GM12873 (cell line): ENCODE measurements at regions not wholly inside any gene's neighbourhood (a gene's known extent, or its start where the extent isn't known, plus 50 kb on each side); places are given as distances from the start of the nearest gene placed in this dataset.

Experiments
- CTCF ChIP-seq: IDR thresholded peaks from 2 replicates; pipeline ENCODE4 v1.5.1; 2012; ENCODE audit warnings: low read depth, mild to moderate bottlenecking, moderate library complexity, low read length, control low read depth; ENCODE audit not compliant: insufficient read depth; ENCODE audit errors: missing control alignments

GRCh38 chr2:146869328-146869727, 975.5 kb upstream of the ACVR2A start:
- no peak for TF ChIP-seq CTCF

GRCh38 chr2:146868051-146868450, 976.8 kb upstream of the ACVR2A start:
- TF ChIP-seq CTCF = no peak

- no peak for TF ChIP-seq CTCF
Measured at GRCh38 chr2:146867477-146867986, 977.3 kb upstream of the ACVR2A start.

- no peak for TF ChIP-seq CTCF
Measured at GRCh38 chr2:146853741-146854444, 990.9 kb upstream of the ACVR2A start.

- TF ChIP-seq CTCF = no peak
Measured at GRCh38 chr2:146852661-146853060, 992.2 kb upstream of the ACVR2A start.

GRCh38 chr2:146850746-146851145, 994.1 kb upstream of the ACVR2A start:
- TF ChIP-seq CTCF = no peak

GRCh38 chr2:146847846-146848245, 997.0 kb upstream of the ACVR2A start:
- TF ChIP-seq CTCF = no peak
